Lower lobe of right lung (tissue), 2 donors: ENCODE measurements at regions not wholly inside any gene's neighbourhood (a gene's known extent, or its start where the extent isn't known, plus 50 kb on each side); places are given as distances from the start of the nearest gene placed in this dataset.
"Not testable (repeated sequence)": the region's sequence is repeated elsewhere in the genome, so short reads cannot be mapped to it uniquely, and the experiment has no call there.

ENCODE experiments used
- ATAC-seq, 2 donors: fragments of 200-7000 bp; cut with Tn5 transposase; one replicate each; pipeline ENCODE4 v1.9.1; 2020 to 2022; ENCODE audit warnings: mild to moderate bottlenecking in 2 of 2, moderate library complexity in 2 of 2
- DNase-seq: peaks from one replicate; pipeline ENCODE4 v3.0.0-alpha.2; 2020
- H3K27ac ChIP-seq: fragments of 200-600 bp; one replicate; pipeline ENCODE4 v1.8.0; 2022
- H3K27me3 ChIP-seq: fragments of 200-600 bp; one replicate; pipeline ENCODE4 v1.8.0; 2022; ENCODE audit warnings: low read depth
- H3K36me3 ChIP-seq: fragments of 200-600 bp; one replicate; pipeline ENCODE4 v1.8.0; 2022; ENCODE audit warnings: mild to moderate bottlenecking
- H3K4me1 ChIP-seq: fragments of 200-600 bp; one replicate; pipeline ENCODE4 v1.8.0; 2022
- H3K4me3 ChIP-seq: fragments of 200-600 bp; one replicate; pipeline ENCODE4 v1.8.0; 2022; ENCODE audit warnings: mild to moderate bottlenecking
- H3K9me3 ChIP-seq: fragments of 200-600 bp; one replicate; pipeline ENCODE4 v1.8.0; 2022
- intact Hi-C: fragments of 100-400 bp; cut with DNase I; formaldehyde crosslinking; loops from one replicate; pipeline ENCODE4 v1.11.0; 2022
- TF ChIP-seq, protein P1 (sequence below): fragments of 200-600 bp; IDR thresholded peaks from one replicate; pipeline ENCODE4 v1.8.0; 2022; ENCODE audit warnings: antibody characterized with exemption, mild to moderate bottlenecking
- donor health status: DM: no; HTN: yes; CAD: no; lungs with severe emphysema.

DNA sequence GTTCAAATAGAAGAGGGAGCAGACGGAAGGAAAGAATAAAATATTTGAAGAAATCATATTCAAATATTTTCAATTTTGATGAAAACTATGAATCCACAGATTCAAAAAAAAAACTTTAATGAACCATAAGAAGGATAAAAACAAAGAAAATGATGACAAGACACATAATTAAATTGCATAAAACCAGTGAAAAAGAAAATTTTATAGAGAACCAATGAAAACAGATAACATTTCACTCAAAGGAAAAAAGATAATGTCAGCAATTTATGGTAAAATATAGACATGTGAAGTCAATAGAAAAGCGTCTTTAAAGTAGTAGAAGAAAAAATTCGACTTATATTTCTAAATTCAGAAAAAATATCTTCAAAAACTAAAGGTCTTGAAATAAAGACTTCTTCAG is 546.5 kb upstream of the ATXN7L3B start:
- no peak overlapping the region for H3K4me3 ChIP-seq
- H3K27me3 ChIP-seq: no peaks in the 10 kb centered on the region
- ATAC-seq (no peak), DNase-seq (no peak)
- no peak overlapping the region for H3K27ac ChIP-seq
- H3K4me1 ChIP-seq: no peaks in the 10 kb centered on the region
- TF ChIP-seq, protein P1, sequence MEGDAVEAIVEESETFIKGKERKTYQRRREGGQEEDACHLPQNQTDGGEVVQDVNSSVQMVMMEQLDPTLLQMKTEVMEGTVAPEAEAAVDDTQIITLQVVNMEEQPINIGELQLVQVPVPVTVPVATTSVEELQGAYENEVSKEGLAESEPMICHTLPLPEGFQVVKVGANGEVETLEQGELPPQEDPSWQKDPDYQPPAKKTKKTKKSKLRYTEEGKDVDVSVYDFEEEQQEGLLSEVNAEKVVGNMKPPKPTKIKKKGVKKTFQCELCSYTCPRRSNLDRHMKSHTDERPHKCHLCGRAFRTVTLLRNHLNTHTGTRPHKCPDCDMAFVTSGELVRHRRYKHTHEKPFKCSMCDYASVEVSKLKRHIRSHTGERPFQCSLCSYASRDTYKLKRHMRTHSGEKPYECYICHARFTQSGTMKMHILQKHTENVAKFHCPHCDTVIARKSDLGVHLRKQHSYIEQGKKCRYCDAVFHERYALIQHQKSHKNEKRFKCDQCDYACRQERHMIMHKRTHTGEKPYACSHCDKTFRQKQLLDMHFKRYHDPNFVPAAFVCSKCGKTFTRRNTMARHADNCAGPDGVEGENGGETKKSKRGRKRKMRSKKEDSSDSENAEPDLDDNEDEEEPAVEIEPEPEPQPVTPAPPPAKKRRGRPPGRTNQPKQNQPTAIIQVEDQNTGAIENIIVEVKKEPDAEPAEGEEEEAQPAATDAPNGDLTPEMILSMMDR: no peak
- no peaks in the 10 kb centered on the region for H3K36me3 ChIP-seq
- no peaks in the 10 kb centered on the region for H3K9me3 ChIP-seq
- intact Hi-C loops: no loop called here

DNA sequence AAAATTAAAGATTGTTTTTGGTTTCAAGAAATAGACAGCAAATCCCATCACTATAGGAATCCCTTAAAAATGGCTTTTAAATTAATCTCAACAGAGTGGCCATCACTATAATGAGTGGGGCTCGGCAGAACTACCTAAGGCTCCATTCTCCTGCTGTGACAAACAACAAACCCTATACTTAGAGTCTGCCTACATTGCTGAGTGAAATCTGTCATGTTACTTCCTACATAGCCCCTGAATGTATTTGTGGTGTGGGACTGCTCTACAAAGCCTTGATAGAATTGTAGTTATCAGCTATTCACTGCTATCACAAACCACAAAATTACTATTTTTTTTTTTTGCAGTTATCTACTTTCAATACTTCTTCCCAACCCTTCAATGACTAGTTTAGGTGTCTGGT is 538.7 kb upstream of the ATXN7L3B start:
- Histone ChIP-seq H3K36me3 (no peaks in the 10 kb centered on the region), H3K4me1 (no peaks in the 10 kb centered on the region), H3K27me3 (no peaks in the 10 kb centered on the region), H3K27ac (no peak overlapping the region), H3K9me3 (no peaks in the 10 kb centered on the region), H3K4me3 (no peak overlapping the region)
- ATAC-seq: no peak
- TF ChIP-seq, protein P1: no peak
- no peak for DNase-seq
- intact Hi-C loops: no loop called here

DNA sequence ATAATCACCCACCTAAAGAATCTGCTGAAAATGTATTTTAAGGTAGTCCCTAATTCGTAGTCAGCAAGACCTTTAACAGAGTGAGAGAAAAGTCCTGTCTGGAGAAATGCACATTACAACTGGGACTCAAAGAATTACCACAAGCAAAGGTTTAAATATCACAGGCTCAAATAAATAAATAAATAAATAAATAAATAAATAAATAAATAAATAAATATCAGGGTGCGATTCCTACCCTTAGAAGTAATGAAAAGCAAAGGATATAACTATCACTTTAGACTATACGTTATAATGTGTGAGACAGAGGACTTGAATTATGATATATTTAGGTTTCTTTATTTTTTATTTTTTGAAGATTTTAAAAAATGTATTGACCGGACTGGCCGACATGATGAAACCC is 522.5 kb upstream of the ATXN7L3B start:
- Histone ChIP-seq H3K4me1 (no peaks in the 10 kb centered on the region), H3K9me3 (no peaks in the 10 kb centered on the region), H3K36me3 (no peaks in the 10 kb centered on the region), H3K4me3 (no peak overlapping the region), H3K27me3 (no peaks in the 10 kb centered on the region), H3K27ac (no peak overlapping the region)
- TF ChIP-seq, protein P1: no peak
- ATAC-seq: no peak
- no peak for DNase-seq
- intact Hi-C loops: no loop called here

DNA sequence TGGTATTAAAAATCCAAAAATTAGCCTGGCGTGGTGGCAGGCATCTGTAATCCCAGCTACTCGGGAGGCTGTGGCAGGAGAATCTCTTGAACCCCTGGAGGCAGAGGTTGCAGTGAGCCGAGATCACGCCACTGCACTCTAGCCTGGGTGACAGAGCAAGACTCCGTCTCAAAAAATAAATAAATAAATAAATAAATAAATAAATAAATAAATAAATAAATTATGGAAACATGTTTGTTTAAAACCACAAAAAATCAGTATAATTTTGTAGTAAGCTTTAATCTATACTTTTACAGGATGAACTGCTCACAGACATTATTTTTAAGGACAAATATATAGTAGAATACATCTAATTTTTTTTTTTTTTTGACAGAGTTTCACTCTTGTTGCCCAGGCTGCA is 521.3 kb upstream of the ATXN7L3B start:
- ATAC-seq, H3K4me1 ChIP-seq, H3K27ac ChIP-seq, DNase-seq, H3K36me3 ChIP-seq, H3K4me3 ChIP-seq, H3K9me3 ChIP-seq, intact Hi-C loops, H3K27me3 ChIP-seq: not testable (repeated sequence)

DNA sequence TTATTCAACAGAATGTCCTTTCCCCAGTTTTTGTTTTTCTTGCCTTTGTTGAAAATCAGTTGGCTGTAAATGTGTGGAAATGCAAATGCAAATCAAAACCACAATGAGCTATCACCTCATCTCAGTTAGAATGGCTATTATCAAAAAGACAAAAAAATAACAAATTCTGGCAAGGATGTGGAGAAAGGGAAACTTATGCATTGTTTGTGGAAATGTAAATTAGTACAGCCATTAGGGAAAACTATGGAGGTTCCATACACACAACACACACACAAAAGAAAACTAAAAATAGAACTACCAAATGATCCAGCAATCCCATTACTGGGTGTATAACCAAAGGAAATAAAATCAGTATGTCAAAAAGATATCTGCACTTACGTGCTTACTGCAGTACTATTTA is 518.8 kb upstream of the ATXN7L3B start:
- Histone ChIP-seq H3K36me3 (no peaks in the 10 kb centered on the region), H3K27ac (no peak overlapping the region), H3K4me1 (no peaks in the 10 kb centered on the region), H3K4me3 (no peak overlapping the region), H3K27me3 (no peaks in the 10 kb centered on the region), H3K9me3 (no peaks in the 10 kb centered on the region)
- DNase-seq: no peak
- ATAC-seq: no peak
- intact Hi-C loops: no loop called here
- TF ChIP-seq, protein P1: no peak

DNA sequence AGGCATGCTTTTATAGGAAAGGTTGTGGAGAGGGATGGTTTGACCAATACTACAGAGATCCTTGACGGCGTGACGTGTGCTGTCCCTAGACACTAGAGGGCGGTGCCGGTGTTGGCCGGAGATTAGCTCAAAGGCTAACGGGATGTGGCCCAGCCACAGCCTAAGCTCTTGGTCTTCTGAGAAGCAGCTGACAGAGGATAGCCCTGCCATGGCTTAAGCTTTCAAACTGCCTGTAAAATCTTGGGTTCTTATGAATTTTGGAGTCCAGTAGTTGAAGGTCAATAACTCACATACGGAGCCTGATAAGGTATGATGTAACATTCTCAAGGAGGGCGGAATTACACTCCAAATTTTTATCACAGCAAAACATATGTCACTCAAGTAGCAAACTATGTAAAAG is 515.7 kb upstream of the ATXN7L3B start:
- DNase-seq (peak; percentile 48), ATAC-seq (peak; percentile 72 to 77)
- no peaks in the 10 kb centered on the region for H3K9me3 ChIP-seq
- no peak overlapping the region for H3K27ac ChIP-seq
- TF ChIP-seq, protein P1: peak; percentile 40
- intact Hi-C loops: no loop called here
- H3K4me1 ChIP-seq: no peaks in the 10 kb centered on the region
- no peaks in the 10 kb centered on the region for H3K36me3 ChIP-seq
- H3K27me3 ChIP-seq: no peaks in the 10 kb centered on the region
- H3K4me3 ChIP-seq: no peak overlapping the region
